HCT116 (cell line): ENCODE measurements at regions not wholly inside any gene's neighbourhood (a gene's known extent, or its start where the extent isn't known, plus 50 kb on each side); places are given as distances from the start of the nearest gene placed in this dataset.

ENCODE experiments used
- ATAC-seq: fragments of 200-7000 bp; cut with Tn5 transposase; 2 replicates; pipeline ENCODE4 v1.9.1; 2020; ENCODE audit warnings: mild to moderate bottlenecking, moderate library complexity
- BruUV-seq: library from RNA; stranded (reverse); fragments of 400-500 nt; replicated peaks from 2 replicates; lab custom pipeline; 2021; lab: Mats Ljungman, UMichigan
- CTCF ChIA-PET: fragments of 300-600 bp; sonication (Branson Sonifier 250); formaldehyde crosslinking; loops from one replicate; lab custom pipeline; 2021; ENCODE audit warnings: antibody characterized with exemption; lab: Charles Lee
- POLR2A ChIA-PET: fragments of 300-600, 350-600 bp; sonication (Branson Sonifier 250); formaldehyde crosslinking; loops from one replicate; lab custom pipeline; 2021; ENCODE audit warnings: antibody characterized with exemption; lab: Charles Lee
- RAD21 ChIA-PET, 2 experiments: fragments of 300-600 bp; sonication (Branson Sonifier 250); formaldehyde crosslinking; loops; one replicate each; lab custom pipeline; 2023; ENCODE audit warnings: low total read pairs in 2 of 2; ENCODE audit not compliant: uncharacterized antibody in 2 of 2, unreplicated experiment in 2 of 2, low non-redundant PET in 1 of 2; lab: Charles Lee
- DNase-seq: peaks from one replicate; pipeline ENCODE4 v3.0.0-alpha.2; 2010; ENCODE audit warnings: low read depth, low spot score
- H2AFZ ChIP-seq: fragments of 200-600 bp; shearing (Covaris generic), sonication (generic); 2 replicates; pipeline ENCODE4 v1.6.1; 2017; ENCODE audit warnings: low read depth, mixed run types, mixed read lengths, antibody characterized with exemption, low read length; ENCODE audit not compliant: poor library complexity, severe bottlenecking
- H3K27ac ChIP-seq: 2 replicates; pipeline ENCODE4 v1.5.1; 2012; ENCODE audit warnings: low read depth, low read length
- H3K27me3 ChIP-seq: fragments of 200-600 bp; sonication (generic); 2 replicates; pipeline ENCODE4 v1.6.1; 2016; ENCODE audit warnings: mixed run types, low read length, mixed read lengths; ENCODE audit not compliant: insufficient read depth
- H3K36me3 ChIP-seq, 2 experiments: fragments of 200-500 bp in 1 of 2; fragments of 200-600 bp in 1 of 2; sonication (Bioruptor generic) in 1 of 2; sonication (generic) in 1 of 2; 2 replicates each; pipeline versions ENCODE4 v1.5.1 to v1.6.1; 2014 to 2016; ENCODE audit warnings: low read length in 2 of 2, inconsistent platforms in 1 of 2, mixed read lengths in 1 of 2, mixed run types in 1 of 2; ENCODE audit not compliant: insufficient read depth in 2 of 2, control insufficient read depth in 1 of 2
- H3K4me1 ChIP-seq, 2 experiments: fragments of 200-600 bp in 1 of 2; sonication (generic) in 1 of 2; 2 replicates each; pipeline versions ENCODE4 v1.5.1 to v1.6.1; 2012 to 2017; ENCODE audit warnings: low read length in 2 of 2, inconsistent platforms in 1 of 2, mild to moderate bottlenecking in 1 of 2, mixed read lengths in 1 of 2, mixed run types in 1 of 2, moderate library complexity in 1 of 2; ENCODE audit not compliant: insufficient read depth in 2 of 2, control insufficient read depth in 1 of 2
- H3K4me2 ChIP-seq: fragments of 200-600 bp; sonication (generic); 2 replicates; pipeline ENCODE4 v1.6.1; 2017; ENCODE audit warnings: mixed run types, low read length, mixed read lengths
- H3K4me3 ChIP-seq, 2 experiments: fragments of 200-600 bp in 1 of 2; sonication (generic) in 1 of 2; replicated peaks in 1 of 2; 2 replicates each; pipeline ENCODE4 v1.5.1; 2011 to 2016; ENCODE audit warnings: low read length in 2 of 2, control low read depth in 1 of 2, low read depth in 1 of 2, mild to moderate bottlenecking in 1 of 2, mixed read lengths in 1 of 2, mixed run types in 1 of 2
- H3K79me2 ChIP-seq: fragments of 200-600 bp; sonication (generic); 2 replicates; pipeline ENCODE4 v1.6.1; 2017; ENCODE audit warnings: mild to moderate bottlenecking, mixed run types, low read length, moderate library complexity, mixed read lengths; ENCODE audit not compliant: insufficient read depth
- H3K9ac ChIP-seq: fragments of 200-600 bp; sonication (generic); 2 replicates; pipeline ENCODE4 v1.6.1; 2016; ENCODE audit warnings: low read length, mixed read lengths
- H3K9me2 ChIP-seq: fragments of 200-600 bp; sonication (generic), shearing (Covaris generic); 2 replicates; pipeline ENCODE4 v1.6.1; 2017; ENCODE audit warnings: mixed run types, mild to moderate bottlenecking, moderate library complexity; ENCODE audit not compliant: insufficient read depth
- H3K9me3 ChIP-seq, 2 experiments: fragments of 200-500 bp in 1 of 2; fragments of 200-600 bp in 1 of 2; sonication (Bioruptor generic) in 1 of 2; sonication (generic) in 1 of 2; 2 replicates each; pipeline ENCODE4 v1.6.1; 2014 to 2017; ENCODE audit warnings: low read length in 2 of 2, mixed read lengths in 2 of 2, inconsistent platforms in 1 of 2, low read depth in 1 of 2, mild to moderate bottlenecking in 1 of 2, mixed run types in 1 of 2, moderate library complexity in 1 of 2; ENCODE audit not compliant: control insufficient read depth in 1 of 2, insufficient read depth in 1 of 2
- H4K20me1 ChIP-seq: fragments of 200-600 bp; sonication (generic), shearing (Covaris generic); 2 replicates; pipeline ENCODE4 v1.6.1; 2017; ENCODE audit warnings: mixed run types, mild to moderate bottlenecking, moderate library complexity; ENCODE audit not compliant: insufficient read depth
- CBX3 ChIP-seq: IDR thresholded peaks from 2 replicates; pipeline ENCODE4 v1.6.1; 2012; ENCODE audit warnings: low read depth
- CEBPB ChIP-seq: IDR thresholded peaks from 2 replicates; pipeline ENCODE4 v1.6.1; 2012; ENCODE audit warnings: low read depth
- ELF1 ChIP-seq: IDR thresholded peaks from 2 replicates; pipeline ENCODE4 v1.6.1; 2012; ENCODE audit warnings: low read depth, borderline replicate concordance
- EZH2phosphoT487 ChIP-seq: fragments of 200-600 bp; IDR thresholded peaks from 2 replicates; pipeline ENCODE4 v1.6.1; 2018; ENCODE audit warnings: antibody characterized with exemption, borderline replicate concordance
- JUND ChIP-seq: IDR thresholded peaks from 2 replicates; pipeline ENCODE4 v1.6.1; 2012
- POLR2AphosphoS5 ChIP-seq: IDR thresholded peaks from 2 replicates; pipeline ENCODE4 v1.6.1; 2011; ENCODE audit warnings: mild to moderate bottlenecking, low read depth, low read length, moderate library complexity
- RAD21 ChIP-seq: IDR thresholded peaks from 2 replicates; pipeline ENCODE4 v1.6.1; 2012; ENCODE audit warnings: low read depth, mild to moderate bottlenecking
- SP1 ChIP-seq: IDR thresholded peaks from 2 replicates; pipeline ENCODE4 v1.6.1; 2012; ENCODE audit warnings: low read depth
- SRF ChIP-seq: IDR thresholded peaks from 2 replicates; pipeline ENCODE4 v1.6.1; 2012; ENCODE audit warnings: low read depth
- ZNF274 ChIP-seq: fragments of 200-500 bp; sonication (Bioruptor generic); IDR thresholded peaks from 2 replicates; pipeline ENCODE4 v1.6.1; 2014; ENCODE audit warnings: mild to moderate bottlenecking, low read depth, low read length, inconsistent platforms
- intact Hi-C: fragments of 100-400 bp; cut with micrococcal nuclease; formaldehyde crosslinking; loops from 2 replicates; pipeline ENCODE4 v1.10.0; 2022
- TF ChIP-seq, protein P1 (sequence below), 3 experiments: fragments of 200-600 bp in 1 of 3; sonication (generic) in 1 of 3; IDR thresholded peaks in 2 of 3; conservative IDR thresholded peaks in 1 of 3; 2 replicates each; pipeline ENCODE4 v1.5.1; 2012 to 2017; ENCODE audit warnings: low read depth in 2 of 3, low read length in 2 of 3, antibody characterized with exemption in 1 of 3, borderline replicate concordance in 1 of 3, control low read depth in 1 of 3, mild to moderate bottlenecking in 1 of 3, mixed read lengths in 1 of 3, mixed run types in 1 of 3, moderate library complexity in 1 of 3; ENCODE audit not compliant: insufficient read depth in 1 of 3
- TF ChIP-seq, protein P2 (sequence below): IDR thresholded peaks from 2 replicates; pipeline ENCODE4 v1.6.1; 2011; ENCODE audit warnings: mild to moderate bottlenecking, low read length, moderate library complexity; ENCODE audit not compliant: insufficient replicate concordance; ENCODE audit errors: extremely low read depth
- TF ChIP-seq, protein P3 (sequence below): IDR thresholded peaks from 2 replicates; pipeline ENCODE4 v1.6.1; 2012; ENCODE audit warnings: low read depth

- TF ChIP-seq, protein P1, sequence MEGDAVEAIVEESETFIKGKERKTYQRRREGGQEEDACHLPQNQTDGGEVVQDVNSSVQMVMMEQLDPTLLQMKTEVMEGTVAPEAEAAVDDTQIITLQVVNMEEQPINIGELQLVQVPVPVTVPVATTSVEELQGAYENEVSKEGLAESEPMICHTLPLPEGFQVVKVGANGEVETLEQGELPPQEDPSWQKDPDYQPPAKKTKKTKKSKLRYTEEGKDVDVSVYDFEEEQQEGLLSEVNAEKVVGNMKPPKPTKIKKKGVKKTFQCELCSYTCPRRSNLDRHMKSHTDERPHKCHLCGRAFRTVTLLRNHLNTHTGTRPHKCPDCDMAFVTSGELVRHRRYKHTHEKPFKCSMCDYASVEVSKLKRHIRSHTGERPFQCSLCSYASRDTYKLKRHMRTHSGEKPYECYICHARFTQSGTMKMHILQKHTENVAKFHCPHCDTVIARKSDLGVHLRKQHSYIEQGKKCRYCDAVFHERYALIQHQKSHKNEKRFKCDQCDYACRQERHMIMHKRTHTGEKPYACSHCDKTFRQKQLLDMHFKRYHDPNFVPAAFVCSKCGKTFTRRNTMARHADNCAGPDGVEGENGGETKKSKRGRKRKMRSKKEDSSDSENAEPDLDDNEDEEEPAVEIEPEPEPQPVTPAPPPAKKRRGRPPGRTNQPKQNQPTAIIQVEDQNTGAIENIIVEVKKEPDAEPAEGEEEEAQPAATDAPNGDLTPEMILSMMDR (IDR thresholded peaks at IDR 0.05 in 2 of 3, conservative IDR thresholded peaks at IDR 0.05 in 1 of 3; ENCODE audit: borderline replicate concordance in 1 of 3, insufficient read depth in 1 of 3, low read depth in 2 of 3, low read length in 2 of 3), result no peak
These were observed 139.2 kb upstream of the TTC29 start (continued) for GRCh38 chr4:147084861-147085260.

GRCh38 chr4:147085781-147086180 lies 140.1 kb upstream of the TTC29 start:
- no peaks in the 10 kb centered on the region for H3K79me2 ChIP-seq
- H3K4me2 ChIP-seq, result no peak overlapping the region
- H4K20me1 ChIP-seq, result no peaks in the 10 kb centered on the region
- H3K27ac ChIP-seq, result no peak overlapping the region
- H3K4me3 ChIP-seq, result no peak overlapping the region
- BruUV-seq, result no TSS peak
- ChIA-PET RAD21 (no interaction called here), POLR2A (no interaction called here), CTCF (no interaction called here)
- no peaks in the 10 kb centered on the region for H3K4me1 ChIP-seq
- no peaks in the 10 kb centered on the region for H3K36me3 ChIP-seq
- TF ChIP-seq RAD21 (no peak), JUND (no peak), CBX3 (no peak), SP1 (no peak), POLR2AphosphoS5 (no peak), ELF1 (no peak), SRF (no peak), ZNF274 (no peak), CEBPB (no peak), EZH2phosphoT487 (no peak)
- TF ChIP-seq, protein P2, sequence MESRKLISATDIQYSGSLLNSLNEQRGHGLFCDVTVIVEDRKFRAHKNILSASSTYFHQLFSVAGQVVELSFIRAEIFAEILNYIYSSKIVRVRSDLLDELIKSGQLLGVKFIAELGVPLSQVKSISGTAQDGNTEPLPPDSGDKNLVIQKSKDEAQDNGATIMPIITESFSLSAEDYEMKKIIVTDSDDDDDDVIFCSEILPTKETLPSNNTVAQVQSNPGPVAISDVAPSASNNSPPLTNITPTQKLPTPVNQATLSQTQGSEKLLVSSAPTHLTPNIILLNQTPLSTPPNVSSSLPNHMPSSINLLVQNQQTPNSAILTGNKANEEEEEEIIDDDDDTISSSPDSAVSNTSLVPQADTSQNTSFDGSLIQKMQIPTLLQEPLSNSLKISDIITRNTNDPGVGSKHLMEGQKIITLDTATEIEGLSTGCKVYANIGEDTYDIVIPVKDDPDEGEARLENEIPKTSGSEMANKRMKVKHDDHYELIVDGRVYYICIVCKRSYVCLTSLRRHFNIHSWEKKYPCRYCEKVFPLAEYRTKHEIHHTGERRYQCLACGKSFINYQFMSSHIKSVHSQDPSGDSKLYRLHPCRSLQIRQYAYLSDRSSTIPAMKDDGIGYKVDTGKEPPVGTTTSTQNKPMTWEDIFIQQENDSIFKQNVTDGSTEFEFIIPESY, result no peak
- TF ChIP-seq, protein P3, sequence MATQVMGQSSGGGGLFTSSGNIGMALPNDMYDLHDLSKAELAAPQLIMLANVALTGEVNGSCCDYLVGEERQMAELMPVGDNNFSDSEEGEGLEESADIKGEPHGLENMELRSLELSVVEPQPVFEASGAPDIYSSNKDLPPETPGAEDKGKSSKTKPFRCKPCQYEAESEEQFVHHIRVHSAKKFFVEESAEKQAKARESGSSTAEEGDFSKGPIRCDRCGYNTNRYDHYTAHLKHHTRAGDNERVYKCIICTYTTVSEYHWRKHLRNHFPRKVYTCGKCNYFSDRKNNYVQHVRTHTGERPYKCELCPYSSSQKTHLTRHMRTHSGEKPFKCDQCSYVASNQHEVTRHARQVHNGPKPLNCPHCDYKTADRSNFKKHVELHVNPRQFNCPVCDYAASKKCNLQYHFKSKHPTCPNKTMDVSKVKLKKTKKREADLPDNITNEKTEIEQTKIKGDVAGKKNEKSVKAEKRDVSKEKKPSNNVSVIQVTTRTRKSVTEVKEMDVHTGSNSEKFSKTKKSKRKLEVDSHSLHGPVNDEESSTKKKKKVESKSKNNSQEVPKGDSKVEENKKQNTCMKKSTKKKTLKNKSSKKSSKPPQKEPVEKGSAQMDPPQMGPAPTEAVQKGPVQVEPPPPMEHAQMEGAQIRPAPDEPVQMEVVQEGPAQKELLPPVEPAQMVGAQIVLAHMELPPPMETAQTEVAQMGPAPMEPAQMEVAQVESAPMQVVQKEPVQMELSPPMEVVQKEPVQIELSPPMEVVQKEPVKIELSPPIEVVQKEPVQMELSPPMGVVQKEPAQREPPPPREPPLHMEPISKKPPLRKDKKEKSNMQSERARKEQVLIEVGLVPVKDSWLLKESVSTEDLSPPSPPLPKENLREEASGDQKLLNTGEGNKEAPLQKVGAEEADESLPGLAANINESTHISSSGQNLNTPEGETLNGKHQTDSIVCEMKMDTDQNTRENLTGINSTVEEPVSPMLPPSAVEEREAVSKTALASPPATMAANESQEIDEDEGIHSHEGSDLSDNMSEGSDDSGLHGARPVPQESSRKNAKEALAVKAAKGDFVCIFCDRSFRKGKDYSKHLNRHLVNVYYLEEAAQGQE, result no peak
- H3K9ac ChIP-seq, result no peak overlapping the region
- ATAC-seq, result no peak
- peaks cover 58% of the 10 kb centered on the region for H3K27me3 ChIP-seq
- H3K9me3 ChIP-seq, result no peaks in the 10 kb centered on the region
- H2AFZ ChIP-seq, result no peak overlapping the region
- intact Hi-C loops, result no loop called here
- DNase-seq, result no peak
- no peaks in the 10 kb centered on the region for H3K9me2 ChIP-seq
